ENCODE measurements at regions not wholly inside any gene's neighbourhood (a gene's known extent, or its start where the extent isn't known, plus 50 kb on each side); places are given as distances from the start of the nearest gene placed in this dataset.

DNA sequence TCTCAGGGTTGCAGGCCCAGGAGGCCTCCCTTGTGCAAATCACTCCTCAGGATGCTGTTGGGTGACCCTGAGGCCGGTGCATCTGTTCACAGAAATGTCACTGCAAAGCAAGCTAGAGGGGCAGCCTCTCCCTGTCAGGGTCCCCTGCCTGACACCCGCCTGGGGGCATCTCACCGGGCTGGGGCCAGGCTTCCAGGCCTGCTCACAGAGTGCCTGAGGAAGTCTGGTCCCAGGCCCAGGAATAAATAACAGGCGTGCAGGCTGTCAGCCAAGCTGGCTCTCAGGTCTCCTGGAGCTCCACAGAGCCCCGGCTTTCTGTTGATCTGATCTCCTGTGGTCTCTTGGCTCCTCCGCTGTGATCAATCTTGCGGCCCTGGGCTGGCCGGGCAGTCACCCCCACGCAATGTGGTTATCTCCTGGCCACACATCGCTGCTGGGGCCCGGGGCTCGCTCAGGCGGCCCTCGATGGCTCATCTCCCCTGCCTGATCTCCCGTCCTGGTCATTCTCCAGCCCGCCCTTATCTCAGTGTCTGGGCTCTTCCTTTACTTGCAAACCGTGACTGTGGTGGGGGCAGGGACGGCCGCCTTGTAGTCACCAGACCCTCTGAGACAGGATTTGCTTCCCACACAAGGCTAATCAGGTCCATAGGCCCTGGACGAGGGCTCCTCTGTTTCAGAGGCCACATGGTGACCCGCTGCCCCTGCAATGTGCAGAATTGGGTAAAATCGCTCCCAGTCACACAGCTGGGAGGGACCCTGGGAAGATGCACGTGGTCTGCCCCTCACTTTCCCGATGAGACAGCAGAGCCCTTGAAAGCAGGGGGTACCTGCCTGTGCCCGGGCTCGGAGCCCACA, 231.2 kb upstream of the GSE1 start:
- DNase-seq = no peak

DNA sequence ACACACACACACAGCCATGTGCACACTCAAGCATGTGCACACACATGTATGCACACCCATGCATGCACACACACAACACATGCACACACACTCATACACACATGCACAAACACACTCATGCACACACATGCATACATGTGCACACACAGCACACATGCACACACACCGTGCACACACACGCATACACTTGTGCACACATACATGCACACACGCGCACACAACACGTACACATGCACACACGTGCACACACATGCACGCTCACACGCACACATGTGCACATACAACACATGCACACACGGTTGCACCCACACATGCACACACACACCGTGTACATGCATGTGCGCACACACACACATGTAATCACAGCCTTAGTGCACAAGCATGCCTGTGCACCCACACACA, 230.4 kb upstream of the GSE1 start:
- DNase-seq = no peak

DNA sequence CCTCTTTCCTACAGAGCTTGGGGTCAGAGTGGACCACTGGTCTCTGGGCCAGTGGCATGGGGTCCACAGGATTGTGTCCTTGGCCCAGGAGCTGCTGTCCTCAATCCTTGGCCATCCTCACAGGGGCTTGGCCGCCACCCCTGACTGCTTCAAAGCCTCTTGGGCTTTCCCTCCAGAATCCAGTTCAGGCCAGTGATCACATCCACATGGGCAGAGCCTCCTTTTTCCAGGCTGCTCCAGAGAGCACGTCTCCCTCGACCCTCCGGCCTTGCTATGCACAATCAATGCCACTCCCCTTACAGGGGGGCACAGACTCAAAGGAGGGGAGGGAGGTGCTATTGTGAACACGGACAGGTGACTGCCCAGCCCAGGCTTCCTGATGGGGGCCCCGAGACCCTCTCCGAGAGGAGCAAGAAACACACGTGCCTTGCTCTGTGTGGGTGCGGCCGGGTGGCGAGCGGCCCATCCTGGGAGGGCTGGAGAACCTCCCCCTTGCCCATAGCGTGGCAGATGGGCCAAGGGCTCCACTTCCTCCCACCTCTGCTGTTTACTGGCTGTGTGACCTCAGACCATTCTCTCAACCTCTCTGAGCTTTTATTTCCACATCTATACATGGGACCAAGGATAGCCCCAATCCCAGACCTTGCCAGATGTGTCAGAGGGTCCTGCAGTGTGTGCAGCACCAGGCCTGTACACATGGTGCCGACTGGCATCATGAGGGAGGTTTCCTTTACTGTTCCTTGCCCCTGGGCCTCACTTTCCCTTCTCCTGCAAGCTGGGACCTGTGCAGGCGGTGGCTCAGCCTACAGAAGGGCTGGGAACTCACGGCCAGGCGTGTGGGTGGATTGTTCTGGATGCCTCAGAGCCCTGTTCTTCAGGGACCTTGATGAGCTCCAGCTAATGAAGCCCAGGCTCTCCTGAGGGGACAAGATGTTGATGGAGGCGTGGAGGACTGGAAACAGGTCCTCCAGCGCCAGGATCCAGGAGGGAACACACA, 229.0 kb upstream of the GSE1 start:
- DNase-seq = no peak

DNA sequence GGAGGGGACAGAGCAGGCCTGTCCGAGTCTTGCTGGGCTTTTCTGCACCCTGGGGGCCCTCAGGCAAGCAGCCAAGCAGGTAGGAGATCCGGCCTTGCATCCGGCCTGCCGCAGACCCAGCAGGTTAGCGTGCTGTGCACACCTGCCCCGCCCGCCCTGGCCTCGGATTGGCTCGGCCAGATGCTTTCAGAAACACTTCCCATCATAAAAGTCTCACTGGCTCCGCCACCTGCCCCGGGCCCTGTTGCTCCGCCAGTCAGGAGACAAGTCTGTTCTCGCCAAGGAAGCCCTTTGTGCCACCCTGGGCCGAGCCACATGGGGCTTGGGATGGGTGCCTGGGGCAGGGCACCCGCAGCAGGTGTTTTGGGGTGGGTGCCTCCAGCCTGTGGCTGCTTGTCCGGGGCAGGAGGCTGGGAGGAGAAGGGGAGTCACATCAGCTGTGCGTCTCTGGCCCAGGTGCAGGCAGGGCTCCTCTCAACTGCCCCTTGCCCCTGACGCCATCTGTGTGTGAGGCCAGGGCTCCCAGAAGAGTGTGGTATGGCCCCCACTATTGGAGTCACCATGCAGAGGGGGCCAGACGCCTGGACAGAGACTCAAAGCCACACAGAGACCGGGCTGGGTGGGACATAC, 228.2 kb upstream of the GSE1 start:
- DNase-seq = peak; percentile 79

DNA sequence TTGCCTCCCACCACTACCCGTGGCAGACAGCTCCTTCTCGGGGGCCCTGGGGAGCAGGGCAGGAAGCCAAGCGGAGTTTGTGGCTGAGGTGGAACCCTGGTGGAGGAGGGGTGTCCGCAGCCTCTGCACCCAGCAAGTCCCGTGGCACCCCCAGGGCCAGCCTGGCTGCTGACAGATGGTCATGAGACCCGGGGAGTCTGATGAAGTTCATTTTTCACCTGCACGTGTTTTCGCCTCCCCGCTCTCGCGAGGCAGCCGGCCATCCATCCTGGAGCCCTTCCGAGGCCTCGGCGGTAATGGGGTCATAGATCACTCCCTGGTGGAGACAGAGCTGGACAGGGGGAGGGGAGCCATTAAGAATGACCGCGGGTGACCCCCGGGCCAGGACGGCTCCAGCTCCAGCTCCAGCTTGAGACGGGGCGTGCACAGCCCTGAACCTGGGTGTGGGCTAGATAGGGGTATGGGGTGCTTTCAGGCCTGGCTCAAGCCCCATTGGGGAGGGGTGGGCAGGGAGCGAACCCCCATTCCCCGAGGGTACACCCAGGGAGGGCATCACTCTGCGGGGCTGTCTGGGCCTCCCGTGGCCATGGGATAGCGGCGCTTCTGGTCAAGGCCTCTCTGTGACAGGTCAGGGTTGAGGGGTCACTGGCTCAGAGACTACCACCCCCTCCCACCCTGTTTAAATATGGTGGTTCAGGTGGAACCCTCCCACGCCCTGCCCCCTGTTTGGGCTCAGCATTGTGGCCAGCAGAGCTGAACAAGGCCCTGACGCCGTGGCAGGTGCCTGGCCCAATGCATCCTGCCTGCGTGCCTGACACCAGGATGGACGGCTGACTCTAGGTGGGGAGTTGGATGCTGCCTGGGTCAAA, 227.4 kb upstream of the GSE1 start:
- no peak for DNase-seq

DNA sequence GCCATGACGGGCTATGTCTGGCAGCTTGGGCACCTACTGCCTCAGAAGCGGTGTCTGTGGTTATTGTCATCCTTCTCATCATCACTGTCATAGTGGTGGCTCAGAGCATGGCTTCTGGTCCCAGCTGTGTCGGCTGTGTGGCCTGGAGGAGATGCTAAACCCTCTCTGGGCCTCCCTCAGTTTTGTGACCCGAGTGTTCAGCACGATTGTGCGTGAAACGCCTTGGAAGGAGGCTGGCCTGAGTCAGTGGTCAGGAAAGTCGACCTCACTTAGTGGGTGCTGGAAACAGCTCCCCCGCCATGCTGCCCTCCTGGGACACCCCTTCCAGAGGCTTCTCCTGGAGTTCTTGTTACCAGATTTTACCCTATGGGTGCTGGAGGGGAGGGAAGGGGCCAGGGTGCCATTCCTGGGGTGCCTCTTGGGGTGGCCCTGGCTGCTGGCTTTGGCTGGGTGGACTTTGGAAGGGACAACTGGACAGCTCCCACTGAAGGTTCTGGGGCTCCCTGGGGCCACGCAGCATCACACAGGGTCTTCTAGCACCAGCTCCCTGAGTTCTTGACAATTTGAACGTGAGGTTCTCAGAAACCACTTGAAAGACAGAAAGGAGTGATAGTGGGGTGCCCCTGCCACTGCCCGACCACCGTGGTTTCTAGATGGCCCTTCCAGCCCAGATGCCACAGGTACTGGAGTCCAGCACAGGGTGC, 226.5 kb upstream of the GSE1 start:
- DNase-seq = no peak

DNA sequence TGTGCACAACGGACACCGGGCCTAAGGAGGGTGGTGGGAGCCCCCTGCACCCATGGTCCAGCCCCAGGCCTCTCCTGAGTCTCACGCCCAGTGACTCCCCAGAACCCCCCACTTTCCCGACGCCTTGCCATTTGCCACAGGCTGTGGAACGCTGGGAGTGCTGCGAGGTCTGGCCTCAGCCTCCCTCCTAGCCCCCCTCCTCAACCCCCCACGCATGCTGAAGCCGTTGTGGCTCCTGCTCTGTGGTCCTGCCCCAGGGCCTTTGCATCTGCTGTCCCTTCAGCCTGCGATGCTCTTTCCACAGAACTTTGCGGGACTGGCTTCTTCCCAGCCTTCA, 226.0 kb upstream of the GSE1 start:
- DNase-seq = no peak

DNA sequence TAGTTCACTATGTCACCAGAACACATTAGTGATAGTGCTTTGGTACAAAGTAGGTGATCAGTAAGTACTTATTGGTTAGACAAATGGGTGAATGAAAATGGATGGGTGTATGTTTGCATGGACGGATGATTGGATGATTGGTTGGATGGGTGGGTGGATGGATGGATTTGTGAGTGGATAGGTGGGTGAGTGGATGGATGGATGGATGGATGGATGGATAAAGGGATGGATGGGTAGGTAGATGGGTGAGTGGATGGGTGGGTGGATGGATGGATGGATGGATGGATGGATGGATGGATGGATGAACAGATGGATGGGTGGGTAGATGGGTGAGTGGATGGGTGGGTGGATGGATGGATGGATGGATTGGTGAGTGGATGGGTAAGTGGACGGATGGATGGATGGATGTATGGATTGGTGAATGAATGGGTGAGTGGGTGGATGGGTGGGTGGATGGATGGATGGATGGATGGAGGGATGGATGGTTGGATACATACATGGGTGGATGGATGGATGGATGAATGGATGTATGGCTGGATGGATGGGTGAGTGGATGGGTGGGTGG, 225.3 kb upstream of the GSE1 start:
- no peak for DNase-seq

DNA sequence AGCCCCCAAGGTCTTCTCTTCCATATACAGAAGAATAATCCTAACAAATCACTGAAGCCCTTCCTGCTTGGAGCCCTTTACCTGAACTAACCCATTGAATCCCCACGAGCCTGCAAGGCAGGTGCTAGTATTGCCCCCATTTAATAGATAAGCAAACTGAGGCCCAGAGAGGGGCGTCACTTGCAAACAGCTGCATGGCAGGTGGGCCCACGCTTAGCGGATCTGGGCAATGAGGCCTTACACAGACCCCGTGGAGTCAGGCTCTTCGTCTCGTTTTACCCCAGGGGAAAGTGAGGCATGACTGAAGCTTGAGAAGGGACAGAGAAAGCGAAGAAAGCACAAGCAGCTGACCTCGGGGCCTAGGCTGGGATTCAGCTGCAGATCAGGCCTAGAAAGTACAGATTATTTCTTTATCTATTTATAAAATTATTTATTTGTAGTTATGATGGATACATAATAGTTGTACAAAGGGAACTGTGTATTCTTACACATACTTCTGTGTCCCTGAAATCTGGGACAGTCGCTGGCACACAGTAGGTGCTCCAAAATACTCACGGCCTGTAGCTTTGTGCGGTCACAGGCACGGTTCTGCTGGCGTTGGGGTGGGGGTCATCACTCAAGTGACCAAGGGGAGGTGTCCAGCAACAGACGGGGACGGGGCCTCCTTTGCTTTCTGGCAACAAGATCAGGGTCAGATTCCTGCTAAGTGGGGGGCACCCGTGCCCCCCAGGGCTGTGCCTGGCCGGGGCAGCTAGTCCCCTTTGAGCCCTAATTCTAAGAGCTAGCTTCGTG, 223.2 kb upstream of the GSE1 start:
- DNase-seq = no peak

DNA sequence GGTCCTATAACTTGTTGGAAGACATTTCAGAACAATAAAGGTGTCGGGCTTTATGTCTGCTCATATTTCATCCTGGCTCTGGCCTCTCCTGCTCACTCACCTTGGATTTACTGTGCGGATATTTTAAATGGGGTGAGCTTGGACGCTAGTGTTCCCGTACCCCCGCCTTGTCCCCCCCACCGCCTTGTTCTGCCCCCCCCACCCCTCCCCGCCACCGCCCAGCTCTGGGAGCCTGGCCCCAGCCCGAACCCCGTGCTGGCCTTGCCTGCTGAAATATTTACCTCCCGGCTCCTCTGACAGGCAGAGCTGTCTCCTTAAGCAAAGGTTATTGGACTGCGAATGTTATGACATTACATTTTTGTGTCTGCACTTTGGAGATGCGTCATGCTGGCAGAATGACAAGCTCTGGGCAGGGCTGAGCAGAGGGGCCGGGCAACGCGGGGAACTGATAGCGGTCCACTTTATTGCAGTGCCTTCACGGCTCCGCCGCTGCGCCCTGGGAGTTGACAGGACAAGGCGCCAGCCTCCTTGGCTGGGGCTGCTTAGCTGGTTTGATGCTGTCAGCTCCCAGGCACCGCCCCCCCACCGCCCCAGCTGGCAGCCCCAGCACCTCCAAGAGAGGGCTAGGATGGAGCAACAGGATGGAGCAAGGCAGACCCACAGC, 222.5 kb upstream of the GSE1 start:
- DNase-seq = peak; percentile 7

DNA sequence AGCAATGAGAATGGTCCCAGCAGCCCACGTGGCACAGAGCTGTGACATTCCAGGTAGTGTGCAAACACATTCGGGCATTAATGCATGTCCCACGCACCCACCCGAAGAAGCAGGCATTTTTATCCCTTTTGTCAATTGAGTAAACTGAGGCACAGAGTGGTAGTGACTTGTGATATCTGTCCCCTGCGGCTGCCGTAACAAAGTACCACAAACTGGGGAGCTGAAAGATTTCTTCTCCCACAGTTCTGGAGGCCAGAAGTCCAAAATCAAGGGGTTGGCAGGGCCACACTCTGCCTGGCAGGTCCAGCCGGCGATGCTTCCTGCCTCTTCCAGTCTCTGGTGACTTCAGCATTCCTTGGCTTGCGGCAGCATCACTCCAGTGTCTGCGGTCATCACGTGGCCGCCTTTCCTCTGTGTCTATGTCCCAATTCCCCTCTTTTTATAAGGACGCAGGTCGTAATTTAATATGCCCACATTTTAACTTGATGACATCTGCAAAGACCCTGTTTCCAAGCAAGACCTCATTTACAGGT, 221.9 kb upstream of the GSE1 start:
- no peak for DNase-seq

DNA sequence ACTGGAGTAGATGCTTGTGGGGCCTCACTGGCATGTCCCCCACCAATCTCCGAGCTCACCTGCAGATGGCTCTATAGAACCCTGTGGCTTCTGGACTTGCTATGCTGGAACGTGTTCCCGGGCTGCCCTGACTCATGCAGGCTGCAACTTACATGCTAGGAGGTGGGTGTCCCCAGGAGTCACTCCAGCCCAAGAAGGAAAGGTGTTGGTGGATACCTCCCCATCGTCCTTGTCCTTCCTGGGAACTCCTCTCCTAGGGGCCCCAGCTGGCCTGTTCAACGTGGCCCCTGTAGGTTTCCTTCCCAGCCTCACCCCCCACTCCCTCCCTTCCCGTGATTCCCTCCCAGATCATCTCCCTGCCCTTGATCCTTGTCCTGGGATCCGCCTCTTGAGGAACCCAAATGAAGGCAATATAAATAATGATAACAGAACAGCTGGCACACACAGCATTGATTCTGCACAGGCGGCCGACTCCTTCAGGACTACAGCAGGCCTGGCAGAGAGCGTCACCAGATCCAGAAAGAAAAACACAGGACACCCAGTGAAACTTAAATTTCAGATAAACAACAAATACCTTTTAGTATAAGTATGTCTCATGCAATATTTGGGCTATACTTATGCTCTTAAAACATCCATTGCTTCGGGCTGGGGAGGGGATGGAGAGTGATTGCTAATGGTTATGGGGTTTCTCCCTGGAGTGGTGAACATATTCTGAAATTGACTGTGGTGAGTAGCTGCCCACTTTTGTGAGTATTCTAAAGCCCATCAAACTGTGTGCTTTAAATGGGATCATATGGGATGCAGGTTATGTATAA, 221.1 kb upstream of the GSE1 start:
- DNase-seq = no peak

DNA sequence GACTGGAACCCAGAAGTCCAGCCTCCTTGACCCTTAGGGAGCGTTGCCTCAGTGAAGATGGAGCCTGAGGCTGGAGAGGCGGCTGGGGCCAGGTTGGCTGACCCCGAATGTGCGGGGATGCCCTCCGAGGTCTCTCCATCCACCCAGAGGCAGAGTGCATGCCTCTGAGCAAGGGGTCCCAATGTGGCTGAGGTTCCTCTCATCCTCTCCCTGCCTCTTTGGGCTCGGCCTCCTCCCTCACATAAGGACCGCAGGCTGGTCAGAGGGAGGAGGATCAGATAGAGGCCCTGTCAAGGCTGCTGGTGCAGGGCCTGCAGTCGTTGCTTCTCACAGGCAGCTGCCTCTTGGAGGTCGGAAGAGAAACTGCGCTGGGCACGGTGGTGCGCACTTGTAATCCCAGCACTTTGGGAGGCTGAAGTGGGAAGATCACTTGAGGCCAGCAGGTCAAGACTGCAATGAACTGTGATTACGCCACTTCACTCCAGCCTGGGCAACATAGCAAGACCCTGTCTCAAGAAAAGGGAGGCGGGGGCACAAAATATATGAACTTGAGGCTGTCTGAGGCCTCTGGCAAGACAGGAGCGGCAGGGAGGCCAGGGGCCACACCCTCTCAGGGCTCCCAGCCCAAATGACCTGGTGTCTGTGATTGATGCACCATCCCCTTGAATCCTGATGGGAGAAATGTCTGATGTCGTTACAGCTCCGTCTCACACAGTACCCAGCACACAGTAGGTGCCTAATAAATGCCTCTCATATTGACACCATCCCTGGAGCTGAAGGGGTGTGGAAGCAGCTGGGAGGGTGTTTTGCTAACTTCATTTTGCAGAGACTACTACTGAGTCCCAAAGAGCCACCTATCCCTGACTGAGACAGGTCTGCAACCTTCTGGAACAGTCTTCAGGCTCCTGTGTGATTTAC, 220.1 kb upstream of the GSE1 start:
- no peak for DNase-seq

DNA sequence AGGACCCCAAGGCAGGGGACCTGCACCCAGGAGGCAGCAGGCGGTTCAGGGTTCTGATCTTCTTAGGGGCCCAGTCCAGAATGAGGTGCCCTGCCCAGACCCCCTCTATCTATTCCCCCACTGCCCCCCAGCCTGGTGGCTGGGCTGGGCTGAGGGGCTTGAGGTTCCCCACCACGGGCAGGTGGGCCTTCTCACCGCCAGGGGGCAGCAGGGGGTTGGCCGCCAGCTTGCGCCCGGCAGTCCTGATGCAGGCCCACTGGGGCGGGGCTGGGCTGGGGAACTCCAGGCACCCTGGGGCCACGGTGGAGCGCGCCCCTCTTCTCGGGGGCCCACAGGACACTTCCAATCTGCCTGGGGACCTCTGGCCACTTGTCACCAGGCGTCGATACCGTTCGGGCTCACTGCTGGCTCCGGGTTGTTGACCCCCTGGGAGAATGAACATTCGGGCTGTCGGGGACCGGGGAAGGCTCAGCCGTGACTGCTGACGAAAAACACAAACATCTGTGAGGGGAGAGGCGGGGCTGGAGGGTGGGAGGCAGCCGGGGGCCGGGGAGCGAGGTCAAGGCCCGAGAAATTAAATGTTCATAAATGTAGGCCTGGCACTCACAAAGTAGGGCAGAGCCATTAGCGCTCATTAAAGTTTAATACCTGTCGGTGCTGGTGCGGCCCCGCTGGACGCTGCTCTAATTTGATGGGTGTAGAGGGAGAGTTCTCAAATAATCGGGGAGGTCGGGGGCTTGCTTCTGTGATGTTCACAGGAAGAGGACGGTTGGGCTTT, 219.3 kb upstream of the GSE1 start:
- DNase-seq = no peak

DNA sequence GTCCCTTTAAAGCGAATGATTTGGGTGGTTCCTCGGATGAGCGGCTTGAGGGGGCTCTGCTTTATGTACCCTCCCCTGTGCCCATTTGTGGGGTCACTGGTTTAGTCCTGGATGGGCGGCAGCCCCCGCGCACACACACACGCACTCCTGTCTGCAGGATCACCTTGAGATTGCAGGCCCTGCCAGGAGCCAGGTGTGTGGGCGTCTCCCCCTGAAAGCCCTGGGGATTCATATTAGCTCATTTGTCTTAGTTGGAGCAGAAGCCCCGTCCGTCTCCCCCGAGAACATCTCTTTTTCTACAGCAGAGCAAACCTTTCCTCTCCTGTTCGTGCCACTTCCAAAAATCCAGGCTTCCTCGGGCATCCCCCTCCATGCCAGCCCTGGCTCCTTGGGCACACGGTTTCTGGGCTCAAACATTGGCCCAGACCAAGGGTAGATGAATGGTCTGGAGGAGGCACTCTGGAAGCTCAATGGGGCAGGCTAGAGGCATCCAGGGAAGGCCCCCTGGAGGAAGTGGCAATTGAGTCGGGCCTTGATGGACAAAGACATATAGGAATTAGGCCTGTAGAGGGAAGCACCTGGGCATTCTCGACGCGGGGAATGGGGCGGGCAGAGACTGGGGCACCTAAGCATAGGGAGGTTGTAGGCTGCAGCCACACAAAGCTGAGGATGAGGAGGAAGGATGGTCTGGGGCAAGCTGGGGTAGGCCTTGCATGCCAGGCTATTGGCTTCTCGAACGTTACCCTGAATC, 218.5 kb upstream of the GSE1 start:
- peak; percentile 41 for DNase-seq

Measured in NCI-H526 treated with DMSO at 0.1 percent for 48 hours (cell line).